ENCODE measurements at regions not wholly inside any gene's neighbourhood (a gene's known extent, or its start where the extent isn't known, plus 50 kb on each side); places are given as distances from the start of the nearest gene placed in this dataset.
A peak's percentile ranks its signal among the peaks of the same experiment; 100 is the strongest.

GRCh38 chr4:123740236-123740635, 343.6 kb downstream of the SPRY1 start:
- H3K4me1 ChIP-seq (ENCODE audit: control insufficient read depth in 1 of 2, insufficient read depth in 2 of 2, low read depth in 1 of 2, low read length in 1 of 2), result peaks cover 4 to 10% of the 10 kb centered on the region in 2 experiments; a peak in 3 of 4 replicates
- H3K4me2 ChIP-seq, result no peak overlapping the region
- POLR2A ChIA-PET, result no interaction called here
- H2AFZ ChIP-seq (ENCODE audit: low read depth), result no peak overlapping the region
- no peak for DNase-seq
- no peaks in the 10 kb centered on the region for H3K36me3 ChIP-seq (replicated peaks in 1 of 2; ENCODE audit: control insufficient read depth in 1 of 2, insufficient read depth in 2 of 2, low read length in 1 of 2)
- no peaks in the 10 kb centered on the region for H3K9me3 ChIP-seq
- no peaks in the 10 kb centered on the region for H4K20me1 ChIP-seq (ENCODE audit: insufficient read depth)
- H3K9me2 ChIP-seq, result no peaks in the 10 kb centered on the region
- TF ChIP-seq ELF1 (IDR thresholded peaks at IDR 0.05) (no peak), YY1 (IDR thresholded peaks at IDR 0.05; ENCODE audit: low read depth) (no peak), JUND (IDR thresholded peaks at IDR 0.05) (no peak), NRF1 (IDR thresholded peaks at IDR 0.05; ENCODE audit: low read depth, low read length) (no peak), IRF3 (IDR thresholded peaks at IDR 0.05; ENCODE audit: low read depth, low read length) (no peak), RCOR1 (IDR thresholded peaks at IDR 0.05; ENCODE audit: low read length) (no peak), POLR2AphosphoS5 (IDR thresholded peaks at IDR 0.05; ENCODE audit: low read depth, low read length) (no peak), REST (IDR thresholded peaks at IDR 0.05; ENCODE audit: low read depth, low read length) (no peak)
- no peaks in the 10 kb centered on the region for H3F3A ChIP-seq (replicated peaks; ENCODE audit: insufficient read depth)
- no peaks in the 10 kb centered on the region for H3K27me3 ChIP-seq (ENCODE audit: insufficient read depth)
- no peak overlapping the region for H3K27ac ChIP-seq (ENCODE audit: low read depth in 2 of 2, low read length in 1 of 2)
- CTCF ChIA-PET, result no interaction called here
- H3K4me3 ChIP-seq (ENCODE audit: low read depth in 2 of 2, low read length in 1 of 2), result no peak overlapping the region
- 35% methylated on average over 3 of the region's 3 CpGs for WGBS (ENCODE audit: low lambda C conversion rate)
- no peak overlapping the region for H3K9ac ChIP-seq
- no peaks in the 10 kb centered on the region for H3K79me2 ChIP-seq (ENCODE audit: insufficient read depth)

- peaks cover 4 to 10% of the 10 kb centered on the region in 2 experiments; a peak in 3 of 4 replicates for H3K4me1 ChIP-seq (ENCODE audit: control insufficient read depth in 1 of 2, insufficient read depth in 2 of 2, low read depth in 1 of 2, low read length in 1 of 2)
- 57% methylated on average over 2 of the region's 2 CpGs for WGBS (ENCODE audit: low lambda C conversion rate)
- no peaks in the 10 kb centered on the region for H3K9me2 ChIP-seq
- H3K27ac ChIP-seq (ENCODE audit: low read depth in 2 of 2, low read length in 1 of 2), result peak overlapping the region in 1 of 2 experiments; percentile 29; a peak in 1 of 4 replicates
- H3K4me3 ChIP-seq (ENCODE audit: low read depth in 2 of 2, low read length in 1 of 2), result no peak overlapping the region
- H2AFZ ChIP-seq (ENCODE audit: low read depth), result no peak overlapping the region
- DNase-seq, result no peak
- ChIA-PET CTCF (no interaction called here), POLR2A (no interaction called here)
- H3K4me2 ChIP-seq, result peak overlapping the region; percentile 34; the same call in 1 of the 2 replicates
- H3K27me3 ChIP-seq (ENCODE audit: insufficient read depth), result no peaks in the 10 kb centered on the region
- H4K20me1 ChIP-seq (ENCODE audit: insufficient read depth), result no peaks in the 10 kb centered on the region
- H3K9me3 ChIP-seq, result no peaks in the 10 kb centered on the region
- no peaks in the 10 kb centered on the region for H3K36me3 ChIP-seq (replicated peaks in 1 of 2; ENCODE audit: control insufficient read depth in 1 of 2, insufficient read depth in 2 of 2, low read length in 1 of 2)
- no peak overlapping the region for H3K9ac ChIP-seq
- no peaks in the 10 kb centered on the region for H3F3A ChIP-seq (replicated peaks; ENCODE audit: insufficient read depth)
- H3K79me2 ChIP-seq (ENCODE audit: insufficient read depth), result no peaks in the 10 kb centered on the region
- TF ChIP-seq IRF3 (IDR thresholded peaks at IDR 0.05; ENCODE audit: low read depth, low read length), result no peak
- TF ChIP-seq FOXJ3 (CRISPR knock-in tag; IDR thresholded peaks at IDR 0.05), result no peak
- peak; percentile 10; the same call in 1 of the 2 replicates for TF ChIP-seq TCF12 (IDR thresholded peaks at IDR 0.05)
- TF ChIP-seq FOXM1 (IDR thresholded peaks at IDR 0.05; ENCODE audit: low read depth), result no peak
- 0 out of 2 replicates have a peak, but pooled peaks have one; percentile 24 for TF ChIP-seq PBX3 (IDR thresholded peaks at IDR 0.05)
- TF ChIP-seq REST (IDR thresholded peaks at IDR 0.05; ENCODE audit: low read depth, low read length), result no peak
- TF ChIP-seq FOSL2 (IDR thresholded peaks at IDR 0.05; ENCODE audit: borderline replicate concordance, low read depth), result no peak
- TF ChIP-seq SIN3A (IDR thresholded peaks at IDR 0.05; ENCODE audit: borderline replicate concordance, low read depth, low read length), result no peak
- TF ChIP-seq YY1 (IDR thresholded peaks at IDR 0.05; ENCODE audit: low read depth), result no peak
- no peak for TF ChIP-seq SMC3 (IDR thresholded peaks at IDR 0.05; ENCODE audit: low read depth, low read length)
- no peak for TF ChIP-seq MAX (IDR thresholded peaks at IDR 0.05; ENCODE audit: low read depth)
- TF ChIP-seq RCOR1 (IDR thresholded peaks at IDR 0.05; ENCODE audit: low read length), result no peak
- no peak for TF ChIP-seq EP300 (IDR thresholded peaks at IDR 0.05; ENCODE audit: borderline replicate concordance in 1 of 2, low read depth in 1 of 2, low read length in 1 of 2)
These were observed 345.3 kb downstream of the SPRY1 start for GRCh38 chr4:123741906-123742305.

Data from SK-N-SH (cell line).